CD14-positive monocyte (primary cell): ENCODE measurements at regions not wholly inside any gene's neighbourhood (a gene's known extent, or its start where the extent isn't known, plus 50 kb on each side); places are given as distances from the start of the nearest gene placed in this dataset.
"Not testable (repeated sequence)": the region's sequence is repeated elsewhere in the genome, so short reads cannot be mapped to it uniquely, and the experiment has no call there.

ENCODE experiments used
- DNase-seq, 3 donors: peaks; one replicate each; pipeline ENCODE4 v3.0.0-alpha.2; 2011 to 2022
- H2AFZ ChIP-seq: 2 replicates; pipeline ENCODE4 v1.6.0; 2012; ENCODE audit warnings: mild to moderate bottlenecking, low read depth, low read length, inconsistent platforms; ENCODE audit not compliant: insufficient read depth, poor library complexity, severe bottlenecking
- H3K27ac ChIP-seq, 2 donors: 1 replicate in 1 of 2; 2 replicates in 1 of 2; pipeline ENCODE4 v1.5.1; 2012 to 2013; ENCODE audit warnings: low read length in 2 of 2, control low read depth in 1 of 2, inconsistent platforms in 1 of 2, low read depth in 1 of 2, mild to moderate bottlenecking in 1 of 2
- H3K27me3 ChIP-seq, 2 donors: one replicate each; pipeline versions ENCODE4 v1.6.0 to v1.6.1; 2011 to 2013; ENCODE audit warnings: low read length in 2 of 2; ENCODE audit not compliant: control insufficient read depth in 2 of 2, insufficient read depth in 2 of 2
- H3K36me3 ChIP-seq, 2 donors: replicated peaks in 1 of 2; 1 replicate in 1 of 2; 2 replicates in 1 of 2; pipeline versions ENCODE4 v1.5.1 to v1.6.1; 2012 to 2013; ENCODE audit warnings: low read length in 2 of 2, control low read depth in 1 of 2, inconsistent platforms in 1 of 2, mild to moderate bottlenecking in 1 of 2; ENCODE audit not compliant: insufficient read depth in 2 of 2, control insufficient read depth in 1 of 2
- H3K4me1 ChIP-seq, 2 donors: 1 replicate in 1 of 2; 2 replicates in 1 of 2; pipeline versions ENCODE4 v1.5.1 to v1.6.1; 2012 to 2013; ENCODE audit warnings: low read length in 2 of 2, control low read depth in 1 of 2, inconsistent platforms in 1 of 2, mild to moderate bottlenecking in 1 of 2, moderate library complexity in 1 of 2; ENCODE audit not compliant: insufficient read depth in 2 of 2, control insufficient read depth in 1 of 2
- H3K4me2 ChIP-seq: replicated peaks from 2 replicates; pipeline ENCODE3; 2012; ENCODE audit warnings: low read length, moderate library complexity, mild to moderate bottlenecking; ENCODE audit not compliant: poor library complexity, severe bottlenecking; ENCODE audit errors: extremely low read depth
- H3K4me3 ChIP-seq, 3 experiments: fragments of 200-600 bp in 1 of 3; sonication (generic) in 1 of 3; replicated peaks in 1 of 3; 1 replicate in 2 of 3; 2 replicates in 1 of 3; pipeline ENCODE4 v1.5.1; 2011 to 2013; ENCODE audit warnings: low read length in 3 of 3, mild to moderate bottlenecking in 3 of 3, control low read depth in 2 of 3, low read depth in 2 of 3, inconsistent platforms in 1 of 3, moderate library complexity in 1 of 3
- H3K79me2 ChIP-seq: 2 replicates; pipeline ENCODE4 v1.6.0; 2012; ENCODE audit warnings: mild to moderate bottlenecking, control low read depth, inconsistent platforms, low read length, moderate library complexity; ENCODE audit not compliant: insufficient read depth
- H3K9ac ChIP-seq: 2 replicates; pipeline ENCODE4 v1.6.0; 2017; ENCODE audit warnings: low read length, mild to moderate bottlenecking; ENCODE audit not compliant: insufficient read depth, poor library complexity, severe bottlenecking
- H3K9me3 ChIP-seq, 2 donors: replicated peaks in 1 of 2; 1 replicate in 1 of 2; 2 replicates in 1 of 2; pipeline versions ENCODE4 v1.5.1 to v1.6.1; 2012 to 2013; ENCODE audit warnings: low read length in 2 of 2, control low read depth in 1 of 2; ENCODE audit not compliant: control insufficient read depth in 1 of 2, insufficient read depth in 1 of 2
- H4K20me1 ChIP-seq: 2 replicates; pipeline ENCODE4 v1.6.0; 2012; ENCODE audit warnings: mild to moderate bottlenecking, low read length, control low read depth, moderate library complexity; ENCODE audit not compliant: insufficient read depth
- H3K27ac Mint-ChIP-seq, 7 donors: one replicate each; pipeline ENCODE4 v1.8.0; 2020; ENCODE audit warnings: mild to moderate bottlenecking in 7 of 7, mixed read lengths in 7 of 7, moderate library complexity in 6 of 7, inconsistent platforms in 2 of 7
- H3K27me3 Mint-ChIP-seq, 3 donors: one replicate each; pipeline ENCODE4 v1.8.0; 2021 to 2022; ENCODE audit warnings: low read depth in 3 of 3, mild to moderate bottlenecking in 3 of 3, mixed read lengths in 3 of 3, moderate library complexity in 3 of 3, inconsistent platforms in 1 of 3
- H3K36me3 Mint-ChIP-seq, 2 donors: one replicate each; pipeline ENCODE4 v1.8.0; 2020; ENCODE audit warnings: mixed read lengths in 2 of 2, inconsistent platforms in 1 of 2, mild to moderate bottlenecking in 1 of 2
- H3K4me1 Mint-ChIP-seq: one replicate; pipeline ENCODE4 v1.8.0; 2020; ENCODE audit warnings: mild to moderate bottlenecking, mixed read lengths
- H3K4me3 Mint-ChIP-seq, 2 donors: one replicate each; pipeline ENCODE4 v1.8.0; 2020; ENCODE audit warnings: mild to moderate bottlenecking in 2 of 2, mixed read lengths in 2 of 2, moderate library complexity in 1 of 2
- H3K9me3 Mint-ChIP-seq, 7 donors: one replicate each; pipeline ENCODE4 v1.8.0; 2020 to 2022; ENCODE audit warnings: mixed read lengths in 7 of 7, mild to moderate bottlenecking in 6 of 7, moderate library complexity in 6 of 7, inconsistent platforms in 2 of 7
- WGBS: methylation state at CpG from one replicate; pipeline ENCODE4 v1.1.5; 2013; ENCODE audit warnings: missing lambda C conversion rate; ENCODE audit not compliant: insufficient coverage; 5-methylcytosine and 5-hydroxymethylcytosine counted together
- intact Hi-C, 2 donors: fragments of 100-400 bp; cut with micrococcal nuclease; formaldehyde crosslinking; loops; one replicate each; pipeline versions ENCODE4 v1.15.0 to v1.15.1; 2023
- TF ChIP-seq, protein P1 (sequence below): fragments of 200-600 bp; IDR thresholded peaks from one replicate; pipeline ENCODE4 v1.8.0; 2022; ENCODE audit warnings: antibody characterized with exemption, mild to moderate bottlenecking

DNA sequence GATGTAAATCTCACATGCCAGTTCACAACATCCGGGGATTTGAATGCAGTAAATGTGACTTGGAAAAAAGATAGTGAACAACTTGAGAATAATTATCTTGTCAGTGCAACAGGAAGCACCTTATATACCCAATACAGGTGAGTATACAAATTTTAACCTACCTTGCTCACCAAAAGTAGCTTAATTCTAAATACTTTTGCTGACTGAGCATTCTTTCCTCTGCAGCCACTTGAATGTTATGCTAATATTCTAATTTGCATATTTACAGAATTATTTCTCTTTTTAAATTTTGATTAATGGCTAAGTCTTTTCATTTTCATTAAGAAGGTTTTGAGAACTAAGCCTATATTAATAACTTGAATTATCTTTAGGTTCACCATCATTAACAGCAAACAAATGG is 371.8 kb downstream of the SRGAP2C start:
- H3K4me2 ChIP-seq, H4K20me1 ChIP-seq, H3K36me3 Mint-ChIP-seq, H2AFZ ChIP-seq, H3K79me2 ChIP-seq, H3K4me3 Mint-ChIP-seq, H3K27me3 Mint-ChIP-seq, H3K9me3 Mint-ChIP-seq, H3K27ac ChIP-seq, H3K9me3 ChIP-seq, H3K4me1 Mint-ChIP-seq, H3K4me1 ChIP-seq, intact Hi-C loops, DNase-seq, H3K36me3 ChIP-seq, H3K27ac Mint-ChIP-seq, H3K27me3 ChIP-seq, H3K4me3 ChIP-seq, H3K9ac ChIP-seq: not testable (repeated sequence)
- no CpG with 5 or more reads among the region's 1 CpG for WGBS

DNA sequence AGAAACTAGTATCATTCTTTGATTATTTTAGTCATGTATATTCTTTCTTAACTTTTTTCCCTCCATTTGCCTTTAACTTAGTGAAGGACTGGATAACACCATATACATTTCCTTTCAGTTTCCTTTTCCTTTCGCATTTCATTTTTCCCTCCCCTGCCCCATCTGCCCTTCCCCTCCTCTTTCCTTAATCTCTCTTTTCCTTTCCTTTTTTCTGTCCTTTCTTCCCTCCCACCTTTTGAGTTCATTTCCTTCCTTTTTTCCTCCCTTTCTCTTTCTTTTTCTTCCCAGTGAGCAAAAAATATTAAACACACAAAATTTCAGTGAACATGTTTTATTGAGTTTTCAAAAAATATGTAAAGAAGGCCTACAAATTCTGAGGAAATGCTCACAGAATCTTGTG is 373.3 kb downstream of the SRGAP2C start:
- intact Hi-C loops = not testable (repeated sequence)

DNA sequence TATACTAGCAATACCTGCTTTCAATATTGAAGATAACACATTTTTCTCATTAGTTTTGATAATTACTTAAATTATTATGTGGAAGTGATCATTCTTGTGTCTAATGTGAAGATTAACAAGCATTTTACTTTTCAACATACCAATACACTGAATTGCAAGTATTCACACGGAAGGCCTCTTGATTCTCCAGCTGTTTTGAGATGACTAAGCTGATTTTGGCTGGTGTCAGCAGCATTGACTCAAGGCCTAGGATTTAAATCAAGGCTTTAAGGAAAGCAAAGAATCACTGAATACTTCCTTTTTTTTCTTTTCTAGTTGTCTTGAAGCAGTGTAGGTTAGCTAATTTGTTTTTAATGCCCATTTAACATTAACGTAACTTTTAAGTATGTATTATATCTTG is 373.7 kb downstream of the SRGAP2C start:
- peak overlapping the region in 1 of 7 donors; percentile 76 for H3K27ac Mint-ChIP-seq
- H3K4me3 Mint-ChIP-seq = no peak overlapping the region
- intact Hi-C loops = no loop called here
- TF ChIP-seq, protein P1, sequence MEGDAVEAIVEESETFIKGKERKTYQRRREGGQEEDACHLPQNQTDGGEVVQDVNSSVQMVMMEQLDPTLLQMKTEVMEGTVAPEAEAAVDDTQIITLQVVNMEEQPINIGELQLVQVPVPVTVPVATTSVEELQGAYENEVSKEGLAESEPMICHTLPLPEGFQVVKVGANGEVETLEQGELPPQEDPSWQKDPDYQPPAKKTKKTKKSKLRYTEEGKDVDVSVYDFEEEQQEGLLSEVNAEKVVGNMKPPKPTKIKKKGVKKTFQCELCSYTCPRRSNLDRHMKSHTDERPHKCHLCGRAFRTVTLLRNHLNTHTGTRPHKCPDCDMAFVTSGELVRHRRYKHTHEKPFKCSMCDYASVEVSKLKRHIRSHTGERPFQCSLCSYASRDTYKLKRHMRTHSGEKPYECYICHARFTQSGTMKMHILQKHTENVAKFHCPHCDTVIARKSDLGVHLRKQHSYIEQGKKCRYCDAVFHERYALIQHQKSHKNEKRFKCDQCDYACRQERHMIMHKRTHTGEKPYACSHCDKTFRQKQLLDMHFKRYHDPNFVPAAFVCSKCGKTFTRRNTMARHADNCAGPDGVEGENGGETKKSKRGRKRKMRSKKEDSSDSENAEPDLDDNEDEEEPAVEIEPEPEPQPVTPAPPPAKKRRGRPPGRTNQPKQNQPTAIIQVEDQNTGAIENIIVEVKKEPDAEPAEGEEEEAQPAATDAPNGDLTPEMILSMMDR = no peak
- no peaks in the 10 kb centered on the region for H3K9me3 ChIP-seq
- H2AFZ ChIP-seq = no peak overlapping the region
- H3K4me3 ChIP-seq = no peak overlapping the region
- H3K4me1 ChIP-seq = no peaks in the 10 kb centered on the region
- DNase-seq = peak; percentile 7 to 39 (median 22)
- no peaks in the 10 kb centered on the region for H3K36me3 Mint-ChIP-seq
- no CpG with 5 or more reads among the region's 2 CpGs for WGBS
- H3K27ac ChIP-seq = no peak overlapping the region
- H4K20me1 ChIP-seq = no peaks in the 10 kb centered on the region
- no peak overlapping the region for H3K9ac ChIP-seq
- H3K4me2 ChIP-seq = no peak overlapping the region
- no peaks in the 10 kb centered on the region for H3K79me2 ChIP-seq
- H3K36me3 ChIP-seq = no peaks in the 10 kb centered on the region
- peaks cover 0 to 2% (median 0%) of the 10 kb centered on the region in 7 donors for H3K9me3 Mint-ChIP-seq
- peaks cover 8% of the 10 kb centered on the region for H3K4me1 Mint-ChIP-seq
- H3K27me3 Mint-ChIP-seq = no peaks in the 10 kb centered on the region
- no peaks in the 10 kb centered on the region for H3K27me3 ChIP-seq

More for the DNA sequence above, 373.3 kb downstream of the SRGAP2C start:
- not testable (repeated sequence) for H3K27me3 Mint-ChIP-seq, H2AFZ ChIP-seq, H3K9me3 Mint-ChIP-seq, H3K36me3 ChIP-seq, H3K79me2 ChIP-seq, H3K4me2 ChIP-seq, H3K9me3 ChIP-seq, DNase-seq, H3K9ac ChIP-seq, H3K4me1 ChIP-seq, H3K4me3 Mint-ChIP-seq, H4K20me1 ChIP-seq, H3K27ac ChIP-seq, H3K4me3 ChIP-seq, H3K4me1 Mint-ChIP-seq, H3K36me3 Mint-ChIP-seq, H3K27me3 ChIP-seq
- WGBS = 90% methylated on average over 1 of the region's 1 CpG
- peak overlapping the region in 2 of 7 donors; percentile 17 to 76 for H3K27ac Mint-ChIP-seq
